GM21825 (cell line): ENCODE measurements at regions not wholly inside any gene's neighbourhood (a gene's known extent, or its start where the extent isn't known, plus 50 kb on each side); places are given as distances from the start of the nearest gene placed in this dataset.

Experiments
- ATAC-seq: cut with Tn5 transposase; IDR thresholded peaks from one replicate; pipeline ENCODE4 v1.9.1; 2021; ENCODE audit warnings: mild to moderate bottlenecking, moderate library complexity; ENCODE audit not compliant: unreplicated experiment

DNA sequence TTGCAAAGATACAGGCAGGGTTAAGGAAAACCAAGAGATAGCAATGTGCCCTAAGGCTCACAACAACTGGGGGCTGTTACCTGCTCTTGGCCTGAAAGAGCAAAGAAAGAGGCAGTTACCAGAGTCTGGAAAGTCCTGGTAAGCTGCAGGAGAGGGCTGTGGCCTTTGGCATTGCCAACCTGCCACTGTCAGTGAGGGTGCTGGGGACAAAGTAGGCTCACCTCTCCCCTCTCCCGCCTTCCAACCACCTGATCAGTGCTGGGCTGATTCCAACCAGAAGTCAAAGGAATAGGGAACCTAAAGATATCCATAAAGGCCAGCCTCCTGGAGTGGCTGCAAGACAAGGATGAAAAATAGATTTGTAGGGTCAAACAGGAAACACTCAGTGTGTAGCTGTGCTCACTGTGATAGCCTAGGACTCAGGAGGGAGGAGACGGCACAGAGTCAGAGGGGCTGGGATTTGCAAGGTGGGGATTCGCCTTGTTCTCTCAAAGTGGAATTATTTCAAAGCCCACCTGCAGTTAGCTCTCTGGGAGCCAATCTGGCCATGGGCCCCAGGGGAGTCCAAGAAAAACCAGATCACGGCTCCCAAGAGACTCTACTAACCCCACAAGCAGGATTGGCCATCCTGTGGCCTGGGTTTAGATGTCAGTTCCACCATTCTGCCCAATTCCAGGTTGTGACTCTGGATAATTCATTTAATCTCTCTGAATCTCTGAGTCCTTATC is 204.0 kb upstream of the BCL6 start:
- no peak for ATAC-seq

DNA sequence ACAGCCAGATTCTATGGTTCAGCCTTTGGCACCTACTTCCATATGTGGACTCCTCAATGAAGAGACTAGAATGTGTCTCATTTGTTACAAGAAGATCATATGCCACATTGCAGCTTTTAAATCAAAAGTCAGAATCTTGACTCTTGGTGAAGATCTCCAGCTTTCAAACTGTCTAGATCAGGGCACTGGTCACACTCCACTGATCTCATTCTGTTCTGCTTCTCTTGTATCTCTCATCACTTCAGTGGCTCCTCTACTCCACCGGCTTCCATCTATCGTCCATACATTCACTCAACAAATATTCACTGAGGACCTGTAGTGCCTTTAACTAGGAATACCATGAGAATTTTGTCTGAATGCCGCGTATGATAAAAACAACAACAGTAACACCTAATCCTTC is 203.3 kb upstream of the LPP start:
- no peak for ATAC-seq

DNA sequence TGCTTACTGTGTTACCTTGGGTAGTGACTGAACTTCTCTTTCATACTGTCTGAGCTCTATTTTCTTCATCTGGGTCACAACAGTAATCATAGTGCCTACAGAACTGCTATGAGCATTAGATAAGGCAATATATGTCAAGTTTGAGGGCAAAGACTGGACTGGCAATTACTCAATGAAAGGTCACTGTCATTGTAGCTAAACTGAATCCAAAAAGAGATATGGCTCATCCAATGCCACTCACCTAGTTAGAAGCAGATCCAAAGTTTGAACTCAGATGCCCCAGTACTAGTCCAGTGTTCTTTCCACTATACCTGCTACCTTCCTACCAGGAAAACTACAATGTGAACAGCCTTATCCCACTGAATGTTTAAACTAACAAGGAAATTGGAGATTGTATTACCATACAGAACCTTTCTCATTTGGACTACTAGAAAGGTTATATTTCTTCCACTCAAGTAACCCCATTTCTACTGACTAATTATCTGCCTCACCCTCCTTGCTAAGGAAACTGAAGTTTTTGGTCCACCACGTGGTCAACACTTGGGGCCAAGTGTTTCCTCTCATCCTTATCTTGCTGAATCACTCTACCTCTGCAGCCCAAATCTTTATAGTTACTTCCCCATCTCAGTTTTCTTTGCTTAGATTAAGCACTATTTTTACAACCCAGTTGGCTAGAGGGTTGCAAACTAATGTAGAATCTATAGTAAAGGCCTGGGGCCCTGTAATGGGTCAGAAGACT is 202.3 kb upstream of the LPP start:
- no peak for ATAC-seq

DNA sequence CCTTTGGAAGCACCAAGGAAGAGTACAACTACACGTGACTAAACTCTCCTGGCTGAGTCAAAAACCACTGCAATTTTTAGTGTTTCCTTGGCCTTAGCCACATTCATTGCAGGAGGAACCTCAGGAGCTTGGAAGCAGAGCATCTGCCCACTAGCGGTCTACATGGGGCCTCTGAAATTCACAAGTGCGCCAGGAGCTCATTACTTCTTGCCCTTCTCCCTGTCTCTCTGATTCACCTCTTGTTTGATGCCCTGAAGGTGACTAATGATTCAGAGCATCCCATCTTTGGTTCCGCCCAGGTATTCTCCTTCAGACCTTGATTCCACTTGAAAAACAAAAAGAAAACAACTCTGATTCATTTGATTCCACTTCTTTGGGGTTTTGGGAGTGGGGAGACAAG is 201.1 kb upstream of the LPP start:
- no peak for ATAC-seq

DNA sequence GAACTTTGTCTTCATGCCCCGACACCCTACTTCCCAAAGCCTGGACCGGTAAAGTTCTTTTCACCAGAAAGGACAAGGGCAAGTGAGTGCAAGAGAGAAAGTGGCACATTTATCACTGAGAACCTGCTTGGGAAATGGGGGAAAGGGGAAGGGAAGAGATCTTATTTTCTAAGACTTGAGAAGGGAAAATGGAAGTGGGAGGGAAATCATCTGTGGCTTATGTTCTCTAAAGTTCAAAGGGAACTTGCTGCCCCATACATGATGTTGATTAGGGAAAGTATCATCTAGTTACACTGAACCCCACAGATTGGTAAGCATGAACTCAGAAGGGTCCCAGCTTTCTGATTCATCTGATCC is 199.5 kb upstream of the LPP start:
- ATAC-seq = no peak

DNA sequence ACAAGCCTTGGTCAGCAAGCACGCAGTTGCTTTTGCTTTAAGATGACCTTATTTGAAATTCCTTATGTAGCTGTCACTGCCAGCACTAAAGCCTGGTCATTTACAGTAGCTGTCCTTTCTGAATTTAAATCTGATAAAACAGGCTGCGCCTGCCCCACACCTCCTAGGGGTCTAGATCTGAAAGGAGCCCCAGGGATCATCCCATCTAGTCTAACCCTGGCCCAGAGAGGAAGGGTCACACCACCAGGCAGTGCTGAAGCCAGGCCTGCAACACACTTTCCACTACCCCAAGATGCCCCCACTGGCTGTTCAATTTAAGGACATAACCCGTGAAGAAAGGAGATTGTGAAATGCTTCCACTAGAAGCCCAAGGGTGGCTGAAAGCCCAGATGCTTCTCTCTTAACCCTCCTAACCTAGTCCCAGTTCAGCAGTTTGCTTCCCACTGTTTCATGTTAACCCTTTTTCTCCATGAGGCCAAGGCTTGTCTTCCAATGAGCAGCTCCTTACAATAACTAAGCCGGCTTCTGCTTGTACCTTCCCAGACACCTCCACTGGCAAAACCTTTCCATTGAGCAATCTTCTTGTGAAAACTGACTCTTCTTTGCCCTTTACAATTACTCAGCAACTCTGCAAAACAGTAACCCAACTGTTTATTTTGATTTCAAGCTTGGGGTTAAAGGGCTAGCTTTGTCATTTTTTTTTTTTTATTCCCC is 198.9 kb upstream of the LPP start:
- no peak for ATAC-seq

DNA sequence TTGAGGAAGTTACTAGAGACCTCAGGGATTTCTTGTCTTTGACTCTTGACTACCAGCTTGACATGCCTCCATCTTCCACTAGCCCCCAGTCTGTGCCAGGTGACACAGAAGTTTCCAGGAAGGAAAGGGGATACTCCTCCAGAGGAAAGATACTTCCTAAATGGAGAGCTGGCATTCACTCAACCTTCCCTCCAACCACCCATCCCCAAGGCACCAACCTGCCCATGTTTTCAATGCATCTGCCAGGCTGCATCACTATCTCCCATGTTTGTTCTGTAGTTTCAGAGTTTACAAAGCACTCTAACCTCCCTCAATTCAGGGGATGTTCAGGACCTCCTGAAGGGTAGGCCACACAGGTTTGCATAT is 198.4 kb upstream of the LPP start:
- no peak for ATAC-seq

DNA sequence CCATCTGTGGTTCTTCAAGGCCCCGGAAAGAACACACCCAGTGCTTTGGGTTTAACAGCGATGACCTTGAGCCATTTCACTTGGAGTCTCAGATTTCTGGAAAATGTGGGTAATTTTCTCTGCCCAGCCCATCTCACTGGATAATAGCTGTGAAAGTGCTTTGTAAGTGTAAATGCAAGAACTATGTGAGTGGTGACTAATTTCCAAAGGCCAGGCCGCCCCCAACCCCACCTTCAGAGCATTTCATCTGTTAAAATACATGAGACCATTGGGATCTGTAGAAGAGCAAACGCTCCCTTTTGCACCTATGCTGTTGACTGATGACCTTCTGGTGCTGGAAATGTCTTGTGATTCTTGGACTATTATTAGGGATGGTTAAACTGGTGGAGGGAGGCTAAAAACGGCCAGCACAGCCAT is 196.8 kb upstream of the LPP start:
- ATAC-seq = no peak

DNA sequence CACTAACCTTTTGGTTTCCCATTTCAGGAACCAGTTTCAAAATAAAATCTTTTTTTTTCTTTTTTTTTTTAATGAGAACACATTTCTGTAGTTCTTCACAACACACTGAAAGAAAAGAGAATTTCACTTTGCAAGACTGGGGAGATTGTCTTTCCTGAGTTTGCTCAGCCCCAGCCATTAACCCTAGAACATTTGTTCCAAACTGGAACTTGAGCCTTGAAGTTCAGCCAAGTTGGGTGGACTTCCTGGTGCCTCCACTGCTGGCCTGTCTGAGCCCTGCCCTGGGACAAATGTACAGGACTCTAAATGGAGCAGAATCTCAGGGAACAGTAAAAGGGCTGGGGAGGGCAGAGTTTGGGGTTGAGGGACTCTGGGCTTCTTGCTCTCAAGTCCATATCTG is 196.4 kb upstream of the LPP start:
- no peak for ATAC-seq

DNA sequence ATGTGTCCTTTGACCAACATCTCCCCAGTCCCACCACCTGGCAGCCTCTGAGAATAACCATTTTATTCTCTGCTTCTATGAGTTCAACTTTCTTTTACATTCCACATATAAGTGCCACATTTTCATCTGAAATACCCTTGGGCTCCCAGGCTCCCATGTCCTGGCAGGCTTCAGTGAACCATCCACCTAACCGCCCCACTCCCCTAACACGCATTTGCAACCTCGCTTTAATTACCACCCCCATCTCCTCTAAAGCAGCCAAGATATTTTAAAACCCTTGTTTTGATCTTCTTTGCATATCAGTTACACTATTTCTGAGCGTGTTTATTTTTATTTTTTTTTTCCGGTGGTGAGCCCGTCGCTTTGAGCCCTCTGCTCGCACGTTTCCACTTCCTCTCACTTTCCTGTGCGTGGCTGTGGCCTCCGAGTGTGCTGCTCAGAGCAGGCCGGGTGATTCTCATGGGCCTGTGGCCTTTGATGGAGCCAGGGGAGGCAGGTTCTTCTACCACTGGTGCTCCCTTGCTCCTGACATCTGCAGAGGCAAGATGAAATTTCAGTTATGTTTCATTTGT is 195.4 kb upstream of the LPP start:
- ATAC-seq = no peak

DNA sequence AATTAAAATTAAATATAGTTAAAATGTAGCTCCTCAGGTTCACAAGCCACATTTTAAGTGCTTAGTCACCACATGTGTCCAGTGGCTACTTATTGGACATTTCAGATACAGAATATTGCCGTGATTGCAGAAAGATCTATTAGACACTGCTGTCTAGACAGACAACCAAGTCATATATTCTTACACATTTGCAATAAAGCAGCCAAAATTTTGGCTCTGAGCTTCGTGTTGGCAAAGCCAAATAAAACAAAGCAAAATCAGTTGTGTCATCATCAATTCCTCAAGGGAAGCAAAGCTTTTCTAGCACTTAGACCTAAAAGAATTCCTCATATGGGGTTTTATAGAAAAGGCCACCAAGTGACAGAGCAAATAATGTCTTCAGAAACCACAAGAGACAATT is 193.1 kb upstream of the LPP start:
- ATAC-seq = no peak

DNA sequence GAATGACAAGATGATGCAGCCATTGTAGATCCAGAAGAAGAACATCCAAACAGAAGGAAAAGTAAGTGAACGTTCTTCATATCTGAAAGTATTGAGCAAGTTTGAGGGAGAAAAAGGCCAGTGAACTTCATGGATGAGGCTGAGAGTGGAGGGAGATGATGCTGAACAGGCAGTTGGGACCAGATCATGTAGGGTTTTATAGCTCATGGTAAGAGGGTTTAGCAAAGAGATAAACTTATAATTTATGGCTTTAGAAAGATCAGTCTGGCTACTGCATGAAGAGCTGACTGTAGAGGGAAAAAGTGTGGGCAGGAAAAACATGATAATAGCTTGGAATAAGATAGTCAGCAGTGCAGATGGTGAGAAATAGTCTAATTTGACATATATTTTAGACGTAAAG is 192.6 kb upstream of the LPP start:
- ATAC-seq = no peak

DNA sequence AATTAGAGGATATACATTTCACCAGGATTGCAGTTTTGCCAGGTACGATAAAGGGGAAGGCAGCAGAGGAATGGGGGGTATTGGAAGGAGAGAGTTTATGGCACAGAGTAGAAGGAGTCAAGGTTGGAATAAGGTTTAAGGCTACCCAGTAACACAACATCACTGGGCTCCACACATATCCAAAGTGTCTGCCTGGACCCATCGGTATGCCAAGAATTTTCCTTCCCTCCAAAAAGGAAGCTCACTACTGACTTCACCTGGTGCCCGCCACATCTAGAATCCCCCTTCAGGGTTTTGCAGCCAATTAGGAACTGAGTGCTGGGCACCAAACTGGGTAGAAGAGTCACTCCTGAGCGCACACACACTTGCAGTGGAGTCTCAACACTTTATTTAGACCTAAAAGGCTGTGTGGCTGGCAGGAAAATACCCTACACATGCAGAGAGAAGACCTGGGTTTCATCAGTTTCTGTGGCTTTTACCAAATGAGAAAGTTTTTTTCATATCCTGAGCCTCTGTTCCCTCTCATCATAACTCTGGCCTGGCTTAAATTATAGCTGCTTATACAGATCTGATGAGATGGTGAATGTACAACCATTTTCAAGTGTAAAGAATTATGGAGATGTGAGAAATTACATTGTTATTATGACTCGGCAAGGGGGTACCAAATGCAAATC is 190.8 kb upstream of the LPP start:
- ATAC-seq = no peak

DNA sequence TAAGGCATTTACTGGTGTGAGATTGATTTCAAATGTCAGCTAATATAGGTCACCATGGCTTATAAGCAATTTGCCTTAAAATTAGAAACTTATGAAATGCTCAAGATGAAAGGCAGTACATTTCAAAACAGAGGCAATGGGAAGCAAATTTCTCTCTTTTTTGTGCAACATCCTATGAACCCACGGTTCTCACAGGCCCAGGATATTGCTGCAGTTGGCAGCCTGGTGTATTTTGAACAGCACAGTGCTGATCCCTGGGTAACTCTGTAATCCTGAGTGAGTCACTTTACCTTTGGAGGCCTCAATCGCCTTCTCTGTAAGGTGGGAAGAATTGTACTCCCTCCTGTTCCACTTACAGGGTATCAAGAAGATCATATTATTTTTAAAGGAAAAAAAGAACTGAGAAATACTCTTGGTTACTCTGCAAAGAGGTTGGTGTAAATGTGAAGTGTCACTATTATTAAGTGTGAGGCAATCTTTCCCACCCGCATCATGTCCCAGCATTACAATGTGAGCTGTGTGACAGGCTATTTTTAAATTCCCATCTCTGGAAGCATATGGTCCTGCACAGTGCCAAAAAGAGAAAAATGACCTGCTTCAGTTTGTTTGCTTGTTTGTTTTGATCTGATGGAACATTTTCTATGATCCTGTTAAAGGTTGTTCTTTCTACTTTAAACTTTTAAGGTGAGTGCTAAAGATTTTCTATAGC is 190.1 kb upstream of the LPP start:
- ATAC-seq = no peak

DNA sequence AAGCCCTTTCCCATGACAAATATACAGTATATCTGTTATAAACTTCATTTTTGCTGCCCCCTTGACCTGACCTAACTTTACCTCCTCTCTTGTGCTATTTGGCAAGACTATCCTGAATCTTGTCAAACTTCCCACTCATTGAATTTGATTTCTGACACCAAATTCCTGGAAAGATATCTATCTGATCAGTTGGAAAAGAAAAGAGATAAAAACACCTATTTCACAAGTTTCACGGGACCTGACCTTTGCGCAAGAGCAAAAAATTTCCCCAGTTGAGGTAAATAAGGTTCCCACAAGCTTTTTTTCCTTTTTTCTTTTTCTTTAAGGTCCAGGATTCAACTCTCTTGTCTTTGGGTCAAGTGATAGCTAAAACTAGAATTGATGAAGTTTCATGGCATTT is 189.2 kb upstream of the LPP start:
- ATAC-seq = no peak

DNA sequence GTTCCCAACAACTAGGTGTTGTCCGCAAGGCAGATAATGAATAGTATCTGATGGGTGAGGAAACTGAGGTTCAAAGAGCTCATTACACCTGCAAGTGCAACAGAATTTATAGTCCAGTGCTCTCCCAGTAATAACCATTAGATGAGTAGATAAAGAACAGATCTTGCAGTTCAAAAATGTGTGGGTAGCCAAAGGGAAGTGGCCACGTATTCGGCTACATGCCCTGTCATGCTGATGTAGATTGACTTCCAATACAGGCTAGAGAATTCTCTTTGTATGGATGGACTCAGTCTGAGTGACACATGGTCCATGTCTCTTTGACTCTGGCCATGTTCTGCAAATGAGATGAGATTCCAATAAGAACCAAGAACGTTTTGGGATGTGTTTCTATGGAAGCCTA is 187.9 kb upstream of the LPP start:
- no peak for ATAC-seq

DNA sequence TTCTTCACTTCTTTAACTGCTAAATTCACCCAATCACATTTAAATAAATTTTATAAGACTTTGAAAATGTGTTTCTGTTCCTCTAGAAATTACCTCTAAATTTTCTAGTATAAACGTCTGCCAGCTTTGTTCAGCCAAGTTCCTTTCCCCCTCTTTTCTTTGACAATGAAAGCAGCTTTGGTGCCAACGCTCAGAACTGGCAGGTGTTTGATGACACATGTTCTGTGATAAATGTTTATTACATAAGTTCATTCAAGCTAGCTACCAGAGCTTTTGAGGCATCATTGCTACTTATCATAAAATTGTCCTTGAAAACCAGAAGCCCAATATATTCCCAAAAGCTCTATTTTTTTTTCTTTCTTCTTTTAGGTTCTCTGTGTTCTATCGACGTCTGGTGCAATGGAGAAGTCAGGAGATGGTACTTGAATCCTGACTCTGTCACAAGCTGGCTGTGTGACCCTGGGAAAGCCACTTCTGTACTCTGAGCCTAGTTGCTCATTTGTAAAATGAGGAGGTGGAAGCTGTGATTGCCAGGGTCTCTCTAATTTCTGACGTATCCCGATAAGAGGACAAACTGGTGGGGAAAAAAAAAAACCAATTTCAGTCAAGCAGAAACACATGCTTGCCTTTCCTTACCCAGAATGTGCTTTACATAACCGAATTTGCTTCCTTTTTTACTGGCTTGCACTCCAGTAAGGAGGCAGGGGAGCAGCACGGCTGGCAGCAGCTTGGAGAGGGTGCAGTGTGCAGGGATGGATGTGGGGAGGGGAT is 187.1 kb upstream of the LPP start:
- ATAC-seq = no peak

DNA sequence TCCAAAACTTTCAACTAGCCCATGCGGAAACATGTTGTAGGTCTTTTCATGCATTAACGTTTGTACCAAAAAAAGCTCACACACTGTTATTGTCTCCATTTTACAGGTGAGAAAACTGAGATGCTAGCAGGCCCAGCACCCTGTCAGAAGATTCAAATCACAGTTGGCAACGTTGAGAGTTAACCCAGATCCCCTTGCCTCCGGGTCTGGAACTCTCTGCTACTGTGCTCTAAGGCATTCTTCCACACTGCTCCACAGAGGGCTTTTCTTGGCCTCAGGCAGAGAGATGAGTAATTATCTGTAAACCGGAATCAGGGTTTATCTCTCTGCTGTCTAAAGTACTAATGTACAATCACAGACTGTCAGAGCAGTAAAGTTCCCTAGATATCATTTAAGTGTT is 186.0 kb upstream of the LPP start:
- ATAC-seq = no peak

DNA sequence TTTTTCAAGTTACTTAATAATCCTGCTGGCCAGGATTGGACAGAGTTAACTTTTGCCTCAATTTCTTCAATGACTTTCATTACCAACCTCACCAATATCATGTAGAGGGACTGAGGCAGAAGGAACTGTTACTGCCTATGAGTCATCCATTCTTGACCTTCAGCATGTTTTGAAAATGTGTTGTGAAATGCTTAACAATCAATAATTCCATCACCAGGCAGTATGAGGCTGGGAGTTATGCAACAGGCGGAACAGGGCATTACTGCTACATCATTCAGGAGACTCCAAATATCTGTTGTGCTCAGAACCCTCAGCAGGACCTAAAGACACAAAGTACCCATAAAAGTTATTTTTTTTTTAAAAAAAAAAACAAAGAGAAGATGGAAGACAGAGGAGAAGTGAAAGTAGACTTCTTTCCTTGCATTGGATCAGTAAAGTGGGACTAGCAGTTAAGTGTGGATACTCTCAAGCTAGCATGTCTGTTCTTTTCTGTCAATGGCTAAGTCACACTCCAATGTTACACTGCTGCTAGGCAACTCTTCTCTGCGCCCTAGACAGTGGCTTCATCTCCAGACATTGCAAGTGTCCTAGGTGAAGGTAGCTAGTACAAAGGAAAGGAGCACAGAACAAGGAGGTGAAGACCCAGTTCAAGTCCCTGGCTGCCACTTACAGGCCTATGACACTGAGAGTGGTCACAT is 184.9 kb upstream of the LPP start:
- ATAC-seq = no peak
